ENCODE measurements at regions not wholly inside any gene's neighbourhood (a gene's known extent, or its start where the extent isn't known, plus 50 kb on each side); places are given as distances from the start of the nearest gene placed in this dataset.

- no peak for DNase-seq (ENCODE audit: low read depth, low spot score)
- TF ChIP-seq CTCF (IDR thresholded peaks at IDR 0.05; ENCODE audit: low read depth, low read length) = no peak
- Histone ChIP-seq H3K27me3 (ENCODE audit: control insufficient read depth, insufficient read depth, low read length) (no peaks in the 10 kb centered on the region), H3K9me3 (ENCODE audit: control insufficient read depth, insufficient read depth, low read length) (peaks cover 4% of the 10 kb centered on the region), H3K4me3 (ENCODE audit: low read depth, low read length) (no peak overlapping the region), H3K27ac (ENCODE audit: low read depth, low read length) (no peak overlapping the region)
- ChIA-PET POLR2A (no interaction called here), CTCF (no interaction called here)
Measured at GRCh38 chr5:153081385-153081784, 409.1 kb upstream of the GRIA1 start.

DNA sequence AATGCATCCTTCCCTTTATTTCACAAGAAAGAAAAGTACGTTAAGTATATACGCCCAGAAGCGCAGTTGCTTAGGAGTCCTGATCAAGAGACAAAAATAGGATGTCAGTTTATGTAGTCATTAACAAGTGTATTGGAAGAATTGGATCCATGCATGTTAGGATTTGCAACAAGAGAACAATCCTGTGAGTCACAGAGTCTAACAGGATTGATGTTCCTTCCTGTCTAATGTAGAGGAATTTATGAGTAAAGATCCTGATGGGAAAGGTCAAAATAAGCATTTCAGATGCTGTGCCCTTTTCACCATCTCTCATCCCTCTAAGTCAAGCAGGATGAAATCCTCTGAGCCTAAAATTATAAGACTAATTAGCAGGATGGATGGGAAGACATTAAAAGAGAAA is 406.0 kb upstream of the GRIA1 start:
- no peak overlapping the region for H3K27ac ChIP-seq (ENCODE audit: low read depth, low read length)
- no peaks in the 10 kb centered on the region for H3K27me3 ChIP-seq (ENCODE audit: control insufficient read depth, insufficient read depth, low read length)
- TF ChIP-seq CTCF (IDR thresholded peaks at IDR 0.05; ENCODE audit: low read depth, low read length) = no peak
- ChIA-PET CTCF (no interaction called here), POLR2A (no interaction called here)
- H3K4me3 ChIP-seq (ENCODE audit: low read depth, low read length) = no peak overlapping the region
- H3K9me3 ChIP-seq (ENCODE audit: control insufficient read depth, insufficient read depth, low read length) = peaks cover 2% of the 10 kb centered on the region
- DNase-seq (ENCODE audit: low read depth, low spot score) = no peak

DNA sequence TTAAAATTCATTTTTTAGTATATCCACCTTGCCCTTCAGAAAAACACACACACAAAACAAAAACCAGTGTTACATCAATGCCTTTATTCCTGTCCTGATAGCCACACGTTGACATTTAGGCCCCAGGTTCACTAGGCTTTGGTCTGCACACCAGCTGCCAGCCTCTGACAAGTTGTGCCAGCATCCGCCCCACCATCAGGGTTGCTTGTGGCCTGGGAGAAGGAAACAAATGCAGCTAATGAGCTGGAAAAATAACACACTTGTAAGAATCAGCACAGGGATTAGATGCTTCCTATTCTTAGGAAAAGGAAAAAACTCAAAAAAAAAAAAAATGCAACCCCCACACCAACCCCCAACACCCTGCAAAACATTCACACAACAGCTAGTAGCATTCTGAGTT is 404.0 kb upstream of the GRIA1 start:
- TF ChIP-seq CTCF (IDR thresholded peaks at IDR 0.05; ENCODE audit: low read depth, low read length) = no peak
- CTCF ChIA-PET = no interaction called here
- Histone ChIP-seq H3K27ac (ENCODE audit: low read depth, low read length) (no peak overlapping the region), H3K27me3 (ENCODE audit: control insufficient read depth, insufficient read depth, low read length) (no peaks in the 10 kb centered on the region), H3K9me3 (ENCODE audit: control insufficient read depth, insufficient read depth, low read length) (peaks cover 6% of the 10 kb centered on the region), H3K4me3 (ENCODE audit: low read depth, low read length) (no peak overlapping the region)
- no peak for DNase-seq (ENCODE audit: low read depth, low spot score)
- POLR2A ChIA-PET = no interaction called here

DNA sequence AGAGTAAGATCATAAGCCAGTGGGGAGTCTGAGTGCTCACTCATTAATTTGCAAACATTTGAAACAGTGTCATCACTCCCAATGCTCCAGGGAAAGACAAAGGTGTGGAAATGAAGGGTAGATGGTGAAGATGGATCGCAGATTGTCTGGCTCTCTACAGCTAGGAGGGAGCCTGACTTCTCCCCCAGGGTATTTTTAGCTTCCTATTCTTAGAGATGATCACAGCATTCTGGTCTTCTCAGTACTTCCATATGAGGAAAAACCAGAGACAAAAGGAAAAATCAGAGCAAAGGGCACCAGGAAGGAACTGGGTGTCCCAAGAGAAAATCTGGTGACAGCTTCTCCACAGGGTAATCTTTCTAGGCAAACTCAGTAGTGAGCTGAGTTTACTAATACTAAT is 401.9 kb upstream of the GRIA1 start:
- POLR2A ChIA-PET = no interaction called here
- TF ChIP-seq CTCF (IDR thresholded peaks at IDR 0.05; ENCODE audit: low read depth, low read length) = no peak
- H3K9me3 ChIP-seq (ENCODE audit: control insufficient read depth, insufficient read depth, low read length) = peaks cover 6% of the 10 kb centered on the region; the same call in 1 of the 2 replicates
- no peak overlapping the region for H3K4me3 ChIP-seq (ENCODE audit: low read depth, low read length)
- H3K27ac ChIP-seq (ENCODE audit: low read depth, low read length) = no peak overlapping the region
- DNase-seq (ENCODE audit: low read depth, low spot score) = no peak
- no peaks in the 10 kb centered on the region for H3K27me3 ChIP-seq (ENCODE audit: control insufficient read depth, insufficient read depth, low read length)
- CTCF ChIA-PET = interaction anchor here (0.6 kb wide), 1 partner anchor 876 kb away, joined by 3 read pairs; no protein-coding TSS in a partner anchor

- CTCF ChIA-PET = no interaction called here
- no peak for DNase-seq (ENCODE audit: low read depth, low spot score)
- POLR2A ChIA-PET = no interaction called here
- Histone ChIP-seq H3K4me3 (ENCODE audit: low read depth, low read length) (no peak overlapping the region), H3K9me3 (ENCODE audit: control insufficient read depth, insufficient read depth, low read length) (peaks cover 8% of the 10 kb centered on the region), H3K27ac (ENCODE audit: low read depth, low read length) (no peak overlapping the region), H3K27me3 (ENCODE audit: control insufficient read depth, insufficient read depth, low read length) (no peaks in the 10 kb centered on the region)
- TF ChIP-seq CTCF (IDR thresholded peaks at IDR 0.05; ENCODE audit: low read depth, low read length) = no peak
Measured at GRCh38 chr5:153094333-153094732, 396.1 kb upstream of the GRIA1 start.
